Activated T-helper 9 cell treated with anti-CD3 and anti-CD28 coated beads, Interleukin-2, amount 50 U/mL, for 16 hours (primary cell): ENCODE measurements at regions not wholly inside any gene's neighbourhood (a gene's known extent, or its start where the extent isn't known, plus 50 kb on each side); places are given as distances from the start of the nearest gene placed in this dataset.
"Not testable (repeated sequence)": the region's sequence is repeated elsewhere in the genome, so short reads cannot be mapped to it uniquely, and the experiment has no call there.

Source experiments
- DNase-seq: peaks from one replicate; pipeline ENCODE4 v3.0.0-alpha.2; 2020; ENCODE audit warnings: low read depth

GRCh38 chr2:145012214-145012670, 492.3 kb upstream of the ZEB2 start:
- no peak for DNase-seq

DNA sequence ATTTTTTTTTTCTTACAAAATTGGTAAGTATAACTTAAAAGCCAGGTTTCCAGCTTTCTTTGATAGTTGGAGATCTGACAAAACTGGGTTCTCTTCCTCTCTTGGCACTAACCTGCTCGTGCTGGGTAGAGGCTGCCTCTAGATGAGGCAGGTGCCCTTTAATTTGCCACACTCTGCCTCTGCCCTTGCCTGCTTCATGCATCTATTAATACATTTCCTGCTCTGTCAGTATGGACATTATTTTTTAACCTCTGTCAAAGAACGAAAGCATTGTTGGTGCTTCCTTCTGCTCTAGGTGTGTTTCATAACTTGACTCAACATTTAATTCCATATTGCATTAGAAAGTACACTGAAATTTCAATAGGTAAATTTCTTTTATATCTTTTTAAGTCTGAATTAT, 490.7 kb upstream of the ZEB2 start:
- no peak for DNase-seq

DNA sequence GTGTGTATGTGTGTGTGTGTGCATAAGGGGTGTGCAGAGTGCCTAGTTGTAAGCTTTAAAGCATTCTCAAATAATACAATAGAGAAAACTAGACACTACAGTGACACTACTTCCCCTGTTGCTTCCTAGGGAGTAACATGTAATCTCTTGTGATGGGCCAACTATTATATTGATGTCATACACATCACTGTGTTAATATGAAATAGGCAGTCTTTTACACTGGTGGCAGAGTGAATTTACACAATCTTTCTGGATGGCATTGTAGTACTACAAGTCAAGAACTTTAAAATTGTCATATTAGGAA, 488.0 kb upstream of the ZEB2 start:
- DNase-seq, result no peak

- no peak for DNase-seq
These were observed 487.4 kb upstream of the ZEB2 start for GRCh38 chr2:145007093-145007959.

GRCh38 chr2:145002624-145003023, 482.7 kb upstream of the ZEB2 start:
- no peak for DNase-seq

GRCh38 chr2:145000376-145000775, 480.5 kb upstream of the ZEB2 start:
- no peak for DNase-seq

- DNase-seq, result no peak
These were observed 480.0 kb upstream of the ZEB2 start for GRCh38 chr2:144999936-145000335.

DNA sequence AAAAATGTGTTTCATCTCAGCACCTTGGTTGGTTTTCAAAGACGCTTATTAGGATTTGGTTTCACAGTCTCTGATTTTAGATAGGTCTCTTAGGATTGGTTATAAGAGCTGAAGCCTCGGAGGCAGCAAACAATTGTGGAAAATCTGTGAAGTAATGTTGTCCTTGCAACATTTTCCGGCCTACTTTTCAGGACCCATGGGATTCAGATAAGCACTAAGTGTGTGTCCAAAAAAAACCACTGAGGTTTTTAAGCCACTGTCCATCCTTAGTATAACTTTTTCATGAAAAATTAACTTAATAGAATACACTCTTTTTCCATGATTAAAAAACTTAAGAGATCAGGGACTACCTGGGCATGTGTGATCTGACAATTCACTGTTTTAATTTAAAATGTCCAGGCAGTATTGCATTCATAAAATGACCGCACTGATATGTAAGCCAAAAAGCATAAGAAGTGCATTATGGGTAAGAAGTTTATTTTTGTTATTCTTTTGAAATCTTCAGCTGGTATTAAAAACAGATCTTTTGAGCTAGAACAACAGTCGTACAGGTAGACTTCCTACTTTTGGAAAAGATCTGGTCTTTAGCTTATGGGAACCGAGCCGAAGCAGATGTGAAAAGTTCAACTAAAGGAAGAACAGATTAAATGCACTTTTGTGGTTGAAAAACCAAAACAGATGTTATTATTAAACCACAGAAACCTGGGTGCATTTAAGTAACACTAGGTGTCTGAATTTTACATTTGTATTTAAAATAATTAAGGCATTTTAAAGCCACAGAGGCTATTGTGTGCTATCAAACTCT, 479.4 kb upstream of the ZEB2 start:
- no peak for DNase-seq

GRCh38 chr2:144998435-144998834, 478.5 kb upstream of the ZEB2 start:
- DNase-seq, result no peak

DNA sequence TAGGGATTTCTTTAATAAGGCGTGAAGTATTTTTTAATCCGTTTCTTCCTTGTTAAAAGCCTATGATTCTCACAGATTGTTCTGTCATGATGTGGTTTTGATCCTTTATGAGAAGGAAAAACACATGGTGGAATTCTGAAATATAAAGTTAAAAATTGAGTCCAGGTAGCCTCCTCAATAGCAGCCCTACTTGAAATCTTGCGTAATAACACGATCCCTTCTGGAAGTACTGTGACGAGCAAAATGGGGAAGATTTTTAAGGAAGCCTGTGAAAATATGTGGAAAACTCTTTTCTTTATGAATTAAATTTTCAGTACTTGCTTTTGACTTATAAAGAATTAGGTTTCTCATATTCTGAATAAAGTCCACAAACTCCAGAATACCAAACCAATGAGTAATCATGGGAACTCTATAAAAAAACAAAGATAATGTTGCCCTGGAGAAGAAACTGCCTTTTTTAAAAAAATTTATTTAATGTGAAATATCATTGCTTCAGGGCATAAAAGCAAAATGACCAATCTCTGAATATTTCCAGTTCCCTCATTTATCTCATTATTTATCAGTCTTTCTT, 476.4 kb upstream of the ZEB2 start:
- no peak for DNase-seq

- no peak for DNase-seq
These were observed 475.6 kb upstream of the ZEB2 start for GRCh38 chr2:144995482-144995881.

DNA sequence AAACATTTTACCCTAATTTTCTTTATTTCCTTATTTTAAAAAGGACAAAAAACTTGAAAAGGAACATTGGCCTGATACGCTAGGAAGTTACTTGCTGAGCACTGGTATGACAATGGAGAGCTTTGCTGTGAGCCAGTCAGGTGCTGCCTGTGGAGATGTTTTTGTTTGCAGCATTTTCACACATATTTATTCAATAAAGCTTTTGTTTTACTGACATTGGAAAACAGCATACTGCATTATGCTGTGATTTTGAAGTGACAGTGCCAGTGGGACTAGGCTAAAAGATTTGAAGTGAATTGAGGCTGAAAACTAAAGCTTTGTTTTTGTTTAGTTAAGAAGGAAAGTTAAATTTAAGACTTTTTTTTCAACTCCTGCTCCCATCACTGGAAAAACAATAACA, 470.7 kb upstream of the ZEB2 start:
- DNase-seq, result no peak

DNA sequence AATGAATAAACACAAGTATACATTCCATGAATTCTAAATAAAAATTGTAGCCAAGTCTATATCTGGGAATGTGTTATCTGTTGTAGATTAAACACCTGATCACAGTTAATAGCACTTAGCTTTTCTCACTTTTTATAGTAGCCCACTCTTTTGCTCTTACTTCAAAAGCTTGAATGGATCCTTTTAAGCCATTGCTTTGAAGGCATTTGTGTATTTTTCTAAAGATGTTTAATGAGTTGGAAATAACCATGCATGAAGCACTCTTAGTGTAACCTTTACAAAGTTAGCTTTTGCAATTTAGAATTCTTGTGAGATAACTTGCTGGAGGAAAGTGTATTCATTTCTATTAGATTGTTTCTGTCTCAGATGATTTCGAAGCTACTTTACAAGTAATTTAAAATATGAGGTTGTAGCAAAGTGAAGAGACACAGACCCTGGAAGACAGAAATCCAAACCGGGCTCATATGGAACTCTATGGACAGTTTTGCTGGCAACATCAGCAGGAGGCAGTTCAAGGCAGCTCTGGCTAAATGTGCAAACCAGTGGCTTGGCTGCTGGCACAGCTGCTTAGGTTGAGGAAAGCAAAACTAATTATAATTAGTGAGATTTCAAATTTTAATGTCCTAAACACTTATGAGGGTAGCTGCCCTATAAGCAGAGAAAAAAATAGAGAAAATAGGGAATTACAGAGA, 469.8 kb upstream of the ZEB2 start:
- DNase-seq, result no peak

- no peak for DNase-seq
These were observed 468.7 kb upstream of the ZEB2 start for GRCh38 chr2:144988591-144988990.

DNA sequence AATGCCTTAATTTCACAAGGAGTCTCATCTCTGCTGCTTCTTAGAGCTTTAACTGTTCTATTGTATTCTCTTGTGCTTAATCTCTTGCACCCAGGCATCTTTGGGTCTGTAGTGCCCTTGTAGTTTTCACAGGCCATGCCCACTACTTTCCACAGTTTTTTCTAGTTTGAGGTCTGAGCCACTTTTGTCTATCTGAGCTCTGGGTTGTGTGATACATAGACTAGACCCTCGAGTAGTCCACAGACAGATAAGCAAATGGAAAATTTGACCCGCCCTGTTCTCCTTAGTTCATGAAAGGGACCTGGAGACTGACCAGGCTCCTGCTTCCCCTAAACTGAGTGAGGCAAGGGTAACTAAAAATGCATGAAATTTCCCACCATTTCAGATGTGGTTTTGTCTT, 466.8 kb upstream of the ZEB2 start:
- DNase-seq, result no peak

DNA sequence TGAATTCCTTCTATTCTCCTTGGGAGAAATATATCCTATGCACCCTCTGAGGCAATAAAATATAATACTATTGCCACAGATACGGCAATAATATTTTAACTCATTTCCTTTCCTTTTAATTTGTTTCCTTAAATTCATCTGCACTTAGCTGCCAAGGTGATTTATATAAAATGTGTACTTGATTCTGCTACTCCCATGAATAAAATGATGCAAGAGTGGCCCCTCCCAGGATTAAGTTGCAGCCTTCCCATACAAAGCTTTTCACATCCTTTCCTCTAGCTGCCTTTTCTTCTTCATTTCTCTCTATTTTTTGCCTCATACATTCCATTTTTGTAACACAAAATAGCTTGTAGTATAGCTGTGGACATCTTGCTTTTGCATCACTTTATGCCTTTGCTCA, 464.1 kb upstream of the ZEB2 start:
- no peak for DNase-seq

DNA sequence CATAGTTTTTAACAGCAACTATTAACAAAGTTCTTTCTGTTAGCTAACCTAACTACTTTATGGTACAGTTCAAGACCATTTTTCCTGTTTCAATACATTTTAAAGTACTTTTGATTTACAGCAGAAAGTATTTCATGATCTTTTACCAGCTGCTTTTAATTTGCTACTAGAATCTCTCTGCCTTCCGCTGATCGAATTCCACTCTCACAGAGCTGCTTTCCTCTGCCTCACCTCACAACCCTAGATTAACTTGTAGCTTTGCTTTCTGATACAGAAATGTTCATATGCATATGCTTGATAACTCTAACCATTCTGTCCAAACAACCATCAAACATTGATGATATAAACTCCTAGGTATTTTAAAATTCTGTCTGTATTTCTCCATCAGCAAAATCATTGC, 463.2 kb upstream of the ZEB2 start:
- no peak for DNase-seq

DNA sequence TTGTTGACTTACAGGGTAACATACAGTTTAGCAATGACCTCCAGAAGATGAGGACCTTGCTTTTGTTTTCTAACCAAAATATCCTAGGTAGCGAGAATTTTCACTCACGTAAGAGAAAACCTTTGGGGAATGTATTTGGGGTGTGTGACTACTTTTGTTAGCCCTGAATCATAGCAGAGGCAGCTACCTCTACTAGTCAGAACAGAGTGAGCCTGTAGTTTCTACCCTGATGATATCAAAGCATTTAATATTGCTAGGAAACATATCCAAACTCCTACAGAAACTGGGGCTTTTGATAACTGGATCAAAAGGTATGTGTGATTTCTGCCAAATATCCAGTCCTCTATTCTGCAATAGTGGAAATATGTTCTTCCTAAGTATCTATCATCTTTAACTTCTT, 462.6 kb upstream of the ZEB2 start:
- no peak for DNase-seq

DNA sequence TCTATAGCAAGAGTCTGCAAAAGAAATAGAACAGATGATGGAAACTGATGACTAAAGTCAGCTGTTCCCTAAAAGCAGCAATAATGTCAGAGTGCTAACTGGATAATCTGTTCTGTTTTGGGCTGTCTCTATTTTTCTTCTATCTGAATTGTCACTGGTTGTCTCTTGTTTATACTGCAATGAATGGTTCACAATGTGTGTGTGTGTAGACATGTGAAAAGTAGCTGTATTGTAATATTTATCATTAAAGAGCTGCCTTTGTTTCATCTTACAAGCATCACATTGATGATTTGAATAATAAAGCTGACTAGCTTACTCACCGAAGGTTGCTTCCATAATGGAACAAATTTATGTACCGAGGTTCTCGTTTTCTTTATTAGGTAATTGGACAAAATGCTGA, 456.0 kb upstream of the ZEB2 start:
- DNase-seq, result no peak

DNA sequence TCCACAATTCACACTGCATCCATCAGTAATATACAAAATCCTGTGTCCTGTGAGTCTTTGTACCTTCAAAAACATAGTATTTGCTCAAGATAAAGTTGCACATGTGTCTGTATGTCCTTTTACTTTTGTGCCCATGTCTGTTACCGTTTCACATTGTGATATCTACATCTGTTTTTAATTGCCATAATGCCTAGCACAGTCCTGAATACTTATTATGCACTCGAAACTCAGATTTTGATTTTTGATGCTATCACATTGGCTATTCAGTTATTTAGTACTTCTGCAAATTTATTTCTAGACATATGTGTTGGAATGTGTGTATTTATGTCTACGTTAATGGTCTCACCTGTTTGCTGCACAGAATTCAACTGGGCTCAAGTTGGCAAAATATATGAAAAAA, 452.8 kb upstream of the ZEB2 start:
- DNase-seq, result no peak

- DNase-seq, result no peak
These were observed 451.9 kb upstream of the ZEB2 start for GRCh38 chr2:144971786-144972335.

GRCh38 chr2:144970410-144970809, 450.5 kb upstream of the ZEB2 start:
- DNase-seq, result not testable (repeated sequence)
